ENCODE measurements at regions not wholly inside any gene's neighbourhood (a gene's known extent, or its start where the extent isn't known, plus 50 kb on each side); places are given as distances from the start of the nearest gene placed in this dataset.

- TF ChIP-seq CTCF (IDR thresholded peaks at IDR 0.05; ENCODE audit: borderline replicate concordance, extremely low read depth, insufficient read depth), result no peak
- Histone ChIP-seq H3K27me3 (ENCODE audit: control insufficient read depth, insufficient read depth, low read length) (no peaks in the 10 kb centered on the region), H3K4me3 (ENCODE audit: low read length in 3 of 3) (no peak overlapping the region), H3K4me1 (ENCODE audit: control insufficient read depth in 2 of 3, insufficient read depth in 2 of 3, low read depth in 1 of 3, low read length in 3 of 3) (no peaks in the 10 kb centered on the region), H3K27ac (ENCODE audit: low read depth in 2 of 2, low read length in 2 of 2) (no peak overlapping the region), H3K36me3 (ENCODE audit: control insufficient read depth in 2 of 3, insufficient read depth in 3 of 3, low read length in 3 of 3) (no peaks in the 10 kb centered on the region), H3K9me3 (ENCODE audit: control insufficient read depth in 2 of 3, insufficient read depth in 1 of 3, low read length in 3 of 3) (no peaks in the 10 kb centered on the region), H3K9ac (ENCODE audit: low read length in 3 of 3) (no peak overlapping the region)
- DNase-seq (no peak), FAIRE-seq (no peak)
- intact Hi-C loops (cut with DNase I), result no loop called here
Observed at GRCh38 chr4:125714049-125714448, 399.3 kb downstream of the FAT4 start.

DNA sequence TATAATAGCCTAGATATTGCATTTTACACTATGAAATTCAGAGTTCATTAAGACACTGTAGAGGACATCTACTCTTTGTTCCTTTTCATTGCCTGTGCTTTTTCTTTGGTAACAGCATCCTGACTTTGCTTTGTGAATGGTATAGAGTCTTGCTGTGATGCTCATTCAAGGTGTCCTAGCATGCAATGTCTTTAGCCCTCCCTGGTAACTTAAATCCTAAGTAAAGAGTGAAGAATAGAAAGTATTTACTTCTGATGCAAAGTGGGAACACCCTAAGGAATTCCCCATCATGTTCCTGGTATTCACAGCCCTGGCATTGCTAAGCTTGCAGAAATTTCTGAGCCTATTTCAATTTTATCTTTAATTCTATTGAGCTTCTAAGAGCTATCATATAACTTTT is 400.1 kb downstream of the FAT4 start:
- no peaks in the 10 kb centered on the region for H3K9me3 ChIP-seq (ENCODE audit: control insufficient read depth in 2 of 3, insufficient read depth in 1 of 3, low read length in 3 of 3)
- H3K27me3 ChIP-seq (ENCODE audit: control insufficient read depth, insufficient read depth, low read length), result no peaks in the 10 kb centered on the region
- no peak overlapping the region for H3K27ac ChIP-seq (ENCODE audit: low read depth in 2 of 2, low read length in 2 of 2)
- no peak for FAIRE-seq
- no peaks in the 10 kb centered on the region for H3K4me1 ChIP-seq (ENCODE audit: control insufficient read depth in 2 of 3, insufficient read depth in 2 of 3, low read depth in 1 of 3, low read length in 3 of 3)
- no peak for TF ChIP-seq CTCF (IDR thresholded peaks at IDR 0.05; ENCODE audit: borderline replicate concordance, extremely low read depth, insufficient read depth)
- H3K36me3 ChIP-seq (ENCODE audit: control insufficient read depth in 2 of 3, insufficient read depth in 3 of 3, low read length in 3 of 3), result no peaks in the 10 kb centered on the region
- no peak overlapping the region for H3K9ac ChIP-seq (ENCODE audit: low read length in 3 of 3)
- DNase-seq, result no peak
- no peak overlapping the region for H3K4me3 ChIP-seq (ENCODE audit: low read length in 3 of 3)
- intact Hi-C loops (cut with DNase I), result no loop called here

GRCh38 chr4:125719987-125720386 is 405.2 kb downstream of the FAT4 start:
- intact Hi-C loops (cut with DNase I), result no loop called here

More at GRCh38 chr4:125719987-125720386, 405.2 kb downstream of the FAT4 start:
- Histone ChIP-seq H3K4me1 (ENCODE audit: control insufficient read depth in 2 of 3, insufficient read depth in 2 of 3, low read depth in 1 of 3, low read length in 3 of 3) (no peaks in the 10 kb centered on the region), H3K27ac (ENCODE audit: low read depth in 2 of 2, low read length in 2 of 2) (no peak overlapping the region), H3K9me3 (ENCODE audit: control insufficient read depth in 2 of 3, insufficient read depth in 1 of 3, low read length in 3 of 3) (no peaks in the 10 kb centered on the region), H3K36me3 (ENCODE audit: control insufficient read depth in 2 of 3, insufficient read depth in 3 of 3, low read length in 3 of 3) (no peaks in the 10 kb centered on the region), H3K27me3 (ENCODE audit: control insufficient read depth, insufficient read depth, low read length) (no peaks in the 10 kb centered on the region), H3K4me3 (ENCODE audit: low read length in 3 of 3) (no peak overlapping the region), H3K9ac (ENCODE audit: low read length in 3 of 3) (no peak overlapping the region)
- peak in 1 of 5 donors; percentile 22 for DNase-seq
- TF ChIP-seq CTCF (IDR thresholded peaks at IDR 0.05; ENCODE audit: borderline replicate concordance, extremely low read depth, insufficient read depth), result no peak
- FAIRE-seq, result no peak

Measured in kidney (tissue), 13 donors.